ENCODE measurements at regions not wholly inside any gene's neighbourhood (a gene's known extent, or its start where the extent isn't known, plus 50 kb on each side); places are given as distances from the start of the nearest gene placed in this dataset.

GRCh38 chr2:116167107-116167506, 1647.4 kb upstream of the DDX18 start:
- no peak for TF ChIP-seq CTCF (IDR thresholded peaks at IDR 0.05)
- TF ChIP-seq EP300 (IDR thresholded peaks at IDR 0.05): no peak
- no peak for TF ChIP-seq POLR2A (IDR thresholded peaks at IDR 0.05)

Measured in tibial nerve (tissue), 4 donors.